Subcutaneous abdominal adipose tissue (tissue), 5 donors: ENCODE measurements at regions not wholly inside any gene's neighbourhood (a gene's known extent, or its start where the extent isn't known, plus 50 kb on each side); places are given as distances from the start of the nearest gene placed in this dataset.

Experiments used
- H3K27ac ChIP-seq: one replicate; pipeline ENCODE4 v1.7.0; 2013; ENCODE audit warnings: low read depth, mild to moderate bottlenecking, inconsistent platforms, low read length, moderate library complexity
- H3K27me3 ChIP-seq, 5 donors: one replicate each; pipeline ENCODE4 v1.7.0; 2013; ENCODE audit warnings: low read length in 5 of 5, inconsistent platforms in 1 of 5; ENCODE audit not compliant: control insufficient read depth in 5 of 5, insufficient read depth in 4 of 5
- H3K36me3 ChIP-seq, 5 donors: one replicate each; pipeline ENCODE4 v1.7.0; 2013; ENCODE audit warnings: low read length in 5 of 5; ENCODE audit not compliant: control insufficient read depth in 5 of 5, insufficient read depth in 5 of 5
- H3K4me1 ChIP-seq, 5 donors: one replicate each; pipeline ENCODE4 v1.7.0; 2013; ENCODE audit warnings: low read length in 5 of 5, mild to moderate bottlenecking in 3 of 5, moderate library complexity in 1 of 5; ENCODE audit not compliant: control insufficient read depth in 5 of 5, insufficient read depth in 5 of 5
- H3K4me3 ChIP-seq, 5 donors: one replicate each; pipeline ENCODE4 v1.7.0; 2013; ENCODE audit warnings: low read length in 5 of 5, low read depth in 1 of 5
- H3K9ac ChIP-seq, 5 donors: one replicate each; pipeline ENCODE4 v1.7.0; 2013; ENCODE audit warnings: low read length in 5 of 5, mild to moderate bottlenecking in 4 of 5, moderate library complexity in 3 of 5
- H3K9me3 ChIP-seq, 5 donors: one replicate each; pipeline ENCODE4 v1.7.0; 2013; ENCODE audit warnings: low read length in 5 of 5; ENCODE audit not compliant: control insufficient read depth in 5 of 5
- donor health status: healthy.
- donor health status: healthy.
- donor health status: healthy.
- donor health status: healthy.
- donor health status: healthy.

DNA sequence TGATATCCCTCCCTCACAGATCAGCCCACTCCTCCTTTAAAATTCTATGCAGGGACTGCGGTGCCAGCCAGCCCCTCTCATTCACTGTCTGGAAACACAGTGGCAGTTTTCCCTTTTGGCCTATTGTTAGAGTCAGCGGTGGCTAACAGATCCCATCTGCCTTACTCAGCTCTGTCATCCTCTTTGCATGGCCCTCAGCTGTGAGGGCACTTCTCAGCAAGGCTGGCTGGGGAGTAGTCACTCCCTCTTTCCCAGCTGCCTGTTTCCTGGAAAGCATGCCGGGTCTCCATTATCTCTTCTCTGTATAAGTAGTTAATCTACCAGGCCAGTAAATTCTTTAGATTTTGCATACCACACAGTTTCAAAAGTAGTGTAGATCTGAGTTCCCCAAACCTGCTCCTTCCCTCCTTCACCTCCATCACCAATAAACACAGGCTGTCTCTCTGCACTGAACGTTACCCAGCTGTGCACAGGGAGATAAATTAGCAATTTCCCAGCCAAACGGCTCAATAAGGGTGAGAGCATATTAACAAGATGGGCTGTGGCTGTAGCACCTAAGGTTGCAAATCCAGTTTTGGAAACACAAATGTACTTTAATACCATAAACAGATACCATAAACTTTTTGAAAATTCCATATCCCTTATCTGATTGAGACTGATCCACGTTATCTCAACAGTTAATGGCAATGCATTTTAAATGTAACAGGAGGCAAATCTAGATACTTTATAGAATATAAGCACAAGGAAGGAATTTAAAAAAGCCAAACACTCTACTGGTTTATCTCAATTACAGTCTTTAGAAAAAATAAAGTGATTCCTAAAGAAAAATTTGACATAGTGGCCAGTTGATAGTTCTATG, 229.3 kb downstream of the ANKRD50 start:
- H3K36me3 ChIP-seq: no peaks in the 10 kb centered on the region
- H3K9ac ChIP-seq: no peak overlapping the region
- peaks cover 0 to under 1% (median 0%) of the 10 kb centered on the region in 5 donors for H3K4me1 ChIP-seq
- no peak overlapping the region for H3K4me3 ChIP-seq
- H3K27ac ChIP-seq: no peak overlapping the region
- H3K27me3 ChIP-seq: no peaks in the 10 kb centered on the region
- H3K9me3 ChIP-seq: no peaks in the 10 kb centered on the region

DNA sequence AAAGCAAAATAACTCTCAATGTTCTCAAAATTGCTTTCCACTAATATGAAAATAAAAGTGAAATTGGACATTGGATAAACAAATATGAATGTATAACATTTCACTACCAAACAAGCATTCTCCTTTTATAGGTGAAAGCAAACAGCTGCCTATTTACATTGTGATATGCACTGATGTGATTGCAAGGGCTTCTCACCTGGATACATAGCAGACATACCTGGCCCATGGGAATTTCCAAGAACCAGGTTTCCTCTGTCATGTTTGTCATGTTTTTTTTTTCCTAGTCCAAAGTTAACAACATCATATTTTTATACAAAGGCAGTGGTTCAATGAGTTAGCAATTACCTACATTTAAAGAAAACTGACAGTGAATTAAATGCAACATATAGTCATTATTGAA, 228.5 kb downstream of the ANKRD50 start:
- Histone ChIP-seq H3K4me3 (no peak overlapping the region), H3K36me3 (no peaks in the 10 kb centered on the region), H3K27me3 (no peaks in the 10 kb centered on the region), H3K9ac (no peak overlapping the region), H3K4me1 (no peaks in the 10 kb centered on the region), H3K27ac (no peak overlapping the region), H3K9me3 (no peaks in the 10 kb centered on the region)

DNA sequence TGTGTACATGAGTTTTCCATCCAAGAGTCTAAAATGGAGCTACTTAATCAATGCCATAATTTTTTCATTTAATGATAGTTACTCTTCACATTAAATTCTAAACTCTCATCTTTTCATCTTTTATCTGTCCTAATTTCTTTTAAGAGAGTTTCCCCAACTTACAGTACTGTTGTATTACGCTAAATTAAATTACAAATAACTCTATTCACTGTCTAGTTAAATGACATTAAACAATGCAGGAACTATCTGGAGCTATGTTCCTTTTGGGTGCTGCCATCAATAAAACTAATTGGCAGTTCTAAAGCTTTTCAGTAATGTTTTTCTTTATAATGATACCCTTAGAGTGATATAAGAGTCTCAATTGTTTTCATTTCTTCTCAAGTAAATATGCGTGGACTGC, 227.6 kb downstream of the ANKRD50 start:
- no peaks in the 10 kb centered on the region for H3K27me3 ChIP-seq
- no peaks in the 10 kb centered on the region for H3K9me3 ChIP-seq
- H3K4me3 ChIP-seq: no peak overlapping the region
- H3K4me1 ChIP-seq: no peaks in the 10 kb centered on the region
- H3K36me3 ChIP-seq: no peaks in the 10 kb centered on the region
- no peak overlapping the region for H3K27ac ChIP-seq
- no peak overlapping the region for H3K9ac ChIP-seq

- Histone ChIP-seq H3K27me3 (no peaks in the 10 kb centered on the region), H3K9ac (no peak overlapping the region), H3K36me3 (no peaks in the 10 kb centered on the region), H3K4me3 (no peak overlapping the region), H3K4me1 (no peaks in the 10 kb centered on the region), H3K27ac (no peak overlapping the region), H3K9me3 (no peaks in the 10 kb centered on the region)
Observed at GRCh38 chr4:124486423-124486822, 226.1 kb downstream of the ANKRD50 start.

DNA sequence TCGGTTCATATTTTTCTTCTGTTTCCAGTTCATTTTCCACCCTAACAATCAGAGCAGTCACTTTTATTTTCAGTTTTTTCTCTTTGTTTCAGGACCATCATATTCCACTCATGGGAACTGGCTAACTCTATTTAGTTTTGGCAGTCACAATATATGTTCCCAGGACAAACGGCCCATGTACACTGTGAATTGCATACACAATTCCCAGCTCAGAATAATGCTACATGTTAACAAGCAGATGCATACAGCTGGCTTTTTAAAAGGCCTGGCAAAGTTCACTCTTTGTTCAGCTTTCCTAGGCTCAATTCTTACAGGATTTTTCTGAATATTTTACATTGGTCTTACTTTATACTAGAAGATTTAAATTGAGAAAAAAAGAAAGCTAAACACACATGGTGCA, 224.9 kb downstream of the ANKRD50 start:
- H3K9ac ChIP-seq: no peak overlapping the region
- H3K36me3 ChIP-seq: no peaks in the 10 kb centered on the region
- H3K27ac ChIP-seq: no peak overlapping the region
- H3K27me3 ChIP-seq: no peaks in the 10 kb centered on the region
- no peaks in the 10 kb centered on the region for H3K4me1 ChIP-seq
- H3K9me3 ChIP-seq: no peaks in the 10 kb centered on the region
- no peak overlapping the region for H3K4me3 ChIP-seq

DNA sequence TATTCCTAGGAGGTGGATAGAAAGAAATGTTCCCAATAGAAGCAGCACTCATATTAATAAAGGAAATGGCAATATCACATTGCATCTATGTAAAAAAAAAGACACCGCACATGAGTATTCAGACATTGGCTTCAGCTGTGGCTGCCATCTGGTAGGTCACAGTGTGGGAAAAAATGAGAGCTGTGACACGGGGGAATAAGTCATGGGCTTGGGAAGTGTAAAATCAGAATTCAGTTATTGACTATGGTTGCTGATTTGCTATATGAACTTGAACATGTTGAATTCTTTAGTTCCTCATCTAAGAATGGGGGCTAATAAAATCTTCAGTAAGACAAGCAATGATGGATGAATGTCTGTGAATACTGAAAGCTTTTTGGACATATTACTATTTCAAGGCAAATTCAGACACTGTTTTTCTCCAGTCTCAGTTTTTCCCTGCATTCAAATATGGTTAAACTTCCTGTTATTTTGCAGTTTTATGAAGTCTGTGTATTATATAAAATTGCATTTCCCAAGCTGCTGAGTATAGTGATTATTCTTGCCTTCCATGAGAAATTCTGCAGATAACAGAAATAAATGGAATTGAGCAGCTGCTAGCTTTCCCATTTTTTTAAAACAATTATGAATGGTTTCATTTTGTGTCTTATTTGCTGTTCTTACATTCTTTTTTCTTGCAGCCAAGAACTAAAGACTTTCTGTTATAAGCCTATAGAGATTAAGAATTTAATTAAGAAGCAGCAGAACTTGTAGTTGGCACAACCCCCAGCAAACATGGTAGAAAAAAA, 221.0 kb downstream of the ANKRD50 start:
- no peak overlapping the region for H3K9ac ChIP-seq
- no peaks in the 10 kb centered on the region for H3K4me1 ChIP-seq
- H3K9me3 ChIP-seq: no peaks in the 10 kb centered on the region
- no peak overlapping the region for H3K4me3 ChIP-seq
- no peaks in the 10 kb centered on the region for H3K27me3 ChIP-seq
- H3K27ac ChIP-seq: no peak overlapping the region
- H3K36me3 ChIP-seq: no peaks in the 10 kb centered on the region

DNA sequence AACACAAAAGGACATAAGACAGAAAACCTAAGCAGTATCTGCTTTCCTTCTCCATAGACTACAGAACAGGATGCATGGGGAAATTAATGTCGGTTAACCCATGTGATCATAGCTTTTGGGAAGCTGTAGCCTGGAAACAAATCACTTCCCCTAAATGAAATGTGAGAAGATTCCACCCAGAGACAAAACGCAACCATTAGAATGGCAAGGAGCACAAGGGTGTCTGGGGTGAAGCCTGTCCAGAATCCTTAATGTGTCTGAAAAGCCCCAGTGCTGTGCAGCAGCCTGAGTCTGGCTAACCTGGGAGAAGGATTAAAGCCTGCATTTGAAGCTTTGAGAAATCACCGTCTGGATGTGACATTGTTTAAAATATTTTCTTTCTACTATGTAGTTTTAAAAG, 213.3 kb downstream of the ANKRD50 start:
- Histone ChIP-seq H3K9ac (no peak overlapping the region), H3K4me3 (no peak overlapping the region), H3K4me1 (no peaks in the 10 kb centered on the region), H3K36me3 (no peaks in the 10 kb centered on the region), H3K9me3 (no peaks in the 10 kb centered on the region), H3K27ac (no peak overlapping the region), H3K27me3 (no peaks in the 10 kb centered on the region)

- no peak overlapping the region for H3K27ac ChIP-seq
- H3K4me1 ChIP-seq: no peaks in the 10 kb centered on the region
- no peak overlapping the region for H3K9ac ChIP-seq
- no peaks in the 10 kb centered on the region for H3K9me3 ChIP-seq
- no peaks in the 10 kb centered on the region for H3K27me3 ChIP-seq
- no peaks in the 10 kb centered on the region for H3K36me3 ChIP-seq
- no peak overlapping the region for H3K4me3 ChIP-seq
Observed at GRCh38 chr4:124501576-124501975, 211.0 kb downstream of the ANKRD50 start.

DNA sequence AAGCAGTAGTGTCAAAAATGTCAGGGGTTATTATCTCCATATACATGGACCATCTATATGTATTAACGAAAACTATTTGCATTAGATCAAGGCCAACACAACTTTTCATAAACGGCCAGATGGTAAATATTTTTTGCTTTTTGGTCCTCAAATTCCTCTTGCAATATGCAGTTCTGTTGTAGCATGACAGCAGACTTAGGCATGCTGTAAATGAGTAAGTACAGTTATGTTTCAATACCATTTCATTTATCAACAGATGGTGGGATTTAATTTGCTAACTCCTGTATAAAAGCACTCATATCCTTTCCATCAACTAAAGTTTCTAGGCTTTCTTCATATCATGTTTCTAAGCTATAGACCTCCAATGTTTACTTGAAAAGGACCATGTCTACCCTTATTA, 208.1 kb downstream of the ANKRD50 start:
- Histone ChIP-seq H3K9ac (no peak overlapping the region), H3K4me3 (no peak overlapping the region), H3K27me3 (no peaks in the 10 kb centered on the region), H3K4me1 (no peaks in the 10 kb centered on the region), H3K36me3 (no peaks in the 10 kb centered on the region), H3K27ac (no peak overlapping the region), H3K9me3 (no peaks in the 10 kb centered on the region)

DNA sequence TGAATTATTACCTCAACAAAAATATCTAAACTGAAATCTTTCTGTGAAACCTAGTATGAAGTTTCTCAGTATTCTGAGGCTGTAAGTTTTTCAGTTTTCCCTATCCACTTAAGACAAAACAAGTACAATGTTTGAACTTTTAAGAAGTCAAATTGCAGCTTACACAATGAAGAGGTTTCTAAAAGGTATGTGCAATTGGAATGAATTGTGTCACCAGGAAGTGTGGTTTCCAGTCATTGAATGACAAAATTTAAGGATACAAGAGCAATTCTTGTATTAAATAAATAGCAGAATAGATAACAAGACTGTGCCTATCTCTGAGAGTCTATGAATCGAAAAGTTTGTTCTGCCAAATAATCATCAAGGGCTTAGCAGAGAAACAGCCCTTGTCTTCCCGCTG, 207.3 kb downstream of the ANKRD50 start:
- no peaks in the 10 kb centered on the region for H3K27me3 ChIP-seq
- H3K9ac ChIP-seq: no peak overlapping the region
- H3K36me3 ChIP-seq: no peaks in the 10 kb centered on the region
- no peaks in the 10 kb centered on the region for H3K4me1 ChIP-seq
- no peaks in the 10 kb centered on the region for H3K9me3 ChIP-seq
- H3K27ac ChIP-seq: no peak overlapping the region
- no peak overlapping the region for H3K4me3 ChIP-seq
